K562 (cell line): ENCODE measurements at regions not wholly inside any gene's neighbourhood (a gene's known extent, or its start where the extent isn't known, plus 50 kb on each side); places are given as distances from the start of the nearest gene placed in this dataset.

ENCODE experiments used
- ATAC-seq: fragments of 200-7000 bp; cut with Tn5 transposase; 3 replicates; pipeline ENCODE4 v1.9.1; 2020; ENCODE audit warnings: moderate library complexity
- BruUV-seq: library from RNA; stranded (reverse); fragments of 400-500 nt; replicated peaks from 2 replicates; lab custom pipeline; 2021; lab: Mats Ljungman, UMichigan
- CTCF ChIA-PET: fragments of 300-600 bp; formaldehyde crosslinking; extraction: SDS; loops from one replicate; lab custom pipeline; 2021; ENCODE audit warnings: low intra/inter-chr PET ratio; lab: Yijun Ruan, JAX
- POLR2A ChIA-PET: fragments of 300-600, 350-650 bp; sonication (Branson Sonifier 250); formaldehyde crosslinking; extraction: SDS; loops from one replicate; lab custom pipeline; 2021; ENCODE audit warnings: antibody characterized with exemption, inconsistent platforms; lab: Yijun Ruan, JAX
- DNase-seq, 4 experiments: peaks; one replicate each; pipeline versions ENCODE4 v3.0.0 to v3.0.0-alpha.2; 2011 to 2018; ENCODE audit warnings: low spot score in 3 of 4, mixed read lengths in 3 of 4; ENCODE audit errors: extremely low read depth in 1 of 4
- FAIRE-seq: peaks from 2 replicates; lab custom pipeline; 2011; peaks lifted over from hg19 to GRCh38; lab: Jason Lieb, UNC
- H2AFZ ChIP-seq: 2 replicates; pipeline ENCODE4 v1.6.0; 2011; ENCODE audit warnings: low read depth, low read length, control low read depth, inconsistent platforms
- H3K27ac ChIP-seq: fragments of 200-600 bp; 3 replicates; pipeline ENCODE4 v1.8.0; 2011; ENCODE audit warnings: low read depth, mild to moderate bottlenecking, control low read depth, inconsistent platforms, low read length, moderate library complexity, mixed read lengths; ENCODE audit errors: extremely low read depth
- H3K27me3 ChIP-seq, 2 experiments: fragments of 300-600 bp in 1 of 2; 2 replicates in 1 of 2; 3 replicates in 1 of 2; pipeline versions ENCODE4 v1.6.0 to v1.8.0; 2011; ENCODE audit warnings: inconsistent platforms in 2 of 2, low read length in 2 of 2, mild to moderate bottlenecking in 1 of 2, mixed read lengths in 1 of 2, moderate library complexity in 1 of 2; ENCODE audit not compliant: control insufficient read depth in 2 of 2, insufficient read depth in 2 of 2
- H3K36me3 ChIP-seq: fragments of 300-600 bp; 3 replicates; pipeline ENCODE4 v1.8.0; 2011; ENCODE audit warnings: mild to moderate bottlenecking, low read length, inconsistent platforms; ENCODE audit not compliant: control insufficient read depth, insufficient read depth
- H3K4me1 ChIP-seq, 2 experiments: fragments of 200-600 bp in 1 of 2; replicated peaks in 1 of 2; 2 replicates in 1 of 2; 3 replicates in 1 of 2; pipeline versions ENCODE4 v1.5.1 to v1.8.0; 2011; ENCODE audit warnings: inconsistent platforms in 2 of 2, low read length in 2 of 2, mild to moderate bottlenecking in 1 of 2, mixed read lengths in 1 of 2, moderate library complexity in 1 of 2; ENCODE audit not compliant: control insufficient read depth in 2 of 2, insufficient read depth in 2 of 2
- H3K4me2 ChIP-seq: 2 replicates; pipeline ENCODE4 v1.6.1; 2011; ENCODE audit warnings: low read length, control low read depth, inconsistent platforms, mixed read lengths; ENCODE audit not compliant: insufficient read depth
- H3K4me3 ChIP-seq: fragments of 200-600 bp; sonication (generic), shearing (Covaris generic); 2 replicates; pipeline ENCODE4 v1.5.1; 2016; ENCODE audit warnings: control low read depth, inconsistent platforms
- H3K79me2 ChIP-seq: fragments of 200-600 bp; 3 replicates; pipeline ENCODE4 v1.8.0; 2011; ENCODE audit warnings: low read length, inconsistent platforms; ENCODE audit not compliant: control insufficient read depth, insufficient read depth
- H3K9ac ChIP-seq, 2 experiments: 2 replicates each; pipeline versions ENCODE4 v1.6.0 to v1.6.1; 2011; ENCODE audit warnings: low read depth in 2 of 2, low read length in 2 of 2, control low read depth in 1 of 2, inconsistent platforms in 1 of 2, mild to moderate bottlenecking in 1 of 2, mixed read lengths in 1 of 2; ENCODE audit not compliant: insufficient read depth in 1 of 2
- H3K9me1 ChIP-seq: one replicate; pipeline ENCODE4 v1.6.0; 2011; ENCODE audit warnings: inconsistent platforms, mild to moderate bottlenecking, low read length, moderate library complexity; ENCODE audit not compliant: control insufficient read depth, insufficient read depth
- H3K9me3 ChIP-seq: replicated peaks from 2 replicates; pipeline ENCODE4 v1.5.1; 2011; ENCODE audit warnings: low read depth, low read length, inconsistent platforms; ENCODE audit not compliant: control insufficient read depth, insufficient read depth
- H4K20me1 ChIP-seq: replicated peaks from 2 replicates; pipeline ENCODE4 v1.6.1; 2011; ENCODE audit warnings: low read length, inconsistent platforms, mixed read lengths; ENCODE audit not compliant: control insufficient read depth, insufficient read depth
- ATF2 ChIP-seq: sonication (generic); formaldehyde crosslinking; IDR thresholded peaks from 2 replicates; pipeline ENCODE4 v1.8.1; 2022; ENCODE audit warnings: missing genetic modification reagents
- C11orf30 ChIP-seq: fragments of 450-650 bp; IDR thresholded peaks from 2 replicates; pipeline ENCODE4 v1.6.1; 2016; ENCODE audit warnings: low read depth, mild to moderate bottlenecking
- CCAR2 ChIP-seq: fragments of 200-400 bp; formaldehyde crosslinking; IDR thresholded peaks from 2 replicates; pipeline ENCODE4 v1.6.1; 2017; ENCODE audit warnings: mild to moderate bottlenecking, low read depth, low read length
- DLX4 ChIP-seq: fragments of 250-450 bp; sonication (Bioruptor Pico); IDR thresholded peaks from 2 replicates; pipeline ENCODE4 v1.6.1; 2021; ENCODE audit warnings: mild to moderate bottlenecking
- ELF1 ChIP-seq: fragments of 200-800 bp; sonication (Bioruptor generic); IDR thresholded peaks from 2 replicates; pipeline ENCODE4 v1.6.1; 2016; ENCODE audit warnings: missing genetic modification characterization, missing compliant biosample characterization
- NRF1 ChIP-seq, 2 experiments: fragments of 450-650 bp; IDR thresholded peaks in 1 of 2; conservative IDR thresholded peaks in 1 of 2; 2 replicates each; pipeline ENCODE4 v1.6.1; 2014; ENCODE audit warnings: mild to moderate bottlenecking in 2 of 2
- THRB ChIP-seq: fragments of 450-650 bp; formaldehyde crosslinking; conservative IDR thresholded peaks from 2 replicates; pipeline ENCODE4 v1.4.0; 2022; ENCODE audit warnings: mild to moderate bottlenecking, missing genetic modification characterization
- ZBED1 ChIP-seq: IDR thresholded peaks from 2 replicates; pipeline ENCODE4 v1.6.1; 2014
- ZNF197 ChIP-seq: fragments of 200-800 bp; sonication (Bioruptor generic); IDR thresholded peaks from 2 replicates; pipeline ENCODE4 v1.6.1; 2016; ENCODE audit warnings: low read depth, missing genetic modification characterization, missing compliant biosample characterization
- WGBS: fragments of 100-300 bp; shearing (Covaris generic); methylation state at CpG from one replicate; pipeline ENCODE4 v1.1.6; 2016; ENCODE audit warnings: low coverage, mixed read lengths; ENCODE audit not compliant: insufficient coverage; ENCODE audit errors: missing lambda C conversion rate; 5-methylcytosine and 5-hydroxymethylcytosine counted together
- in situ Hi-C: fragments of 300-500 bp; cut with MboI; formaldehyde crosslinking; loops from 4 replicates; pipeline ENCODE4 v1.15.0; 2018; ENCODE audit warnings: inconsistent platforms, mixed read lengths
- intact Hi-C: fragments of 100-400 bp; cut with micrococcal nuclease; formaldehyde crosslinking; loops from 2 replicates; pipeline ENCODE4 v1.14.2; 2022

DNA sequence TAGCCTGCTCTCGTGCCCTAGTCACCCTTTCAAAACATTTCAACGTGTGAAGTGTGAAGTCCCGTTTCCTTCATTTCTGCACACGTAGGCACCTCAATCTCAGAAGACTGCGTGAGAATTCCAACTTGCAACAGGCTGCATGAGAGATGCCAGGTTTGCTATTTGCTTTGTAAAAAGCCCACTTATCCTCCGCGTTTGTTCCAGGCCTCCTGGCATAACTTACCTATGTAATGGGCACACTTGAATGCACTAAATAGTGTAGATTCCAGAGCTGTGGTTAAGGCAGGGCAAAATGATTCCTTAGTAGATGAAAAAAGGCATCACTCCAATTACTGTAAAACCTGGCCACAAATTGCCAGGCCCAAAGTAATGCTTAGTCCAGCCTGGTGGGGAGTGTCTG lies 179.6 kb downstream of the INO80D start:
- Histone ChIP-seq H3K9ac (no peak overlapping the region), H3K4me3 (no peak overlapping the region), H4K20me1 (no peaks in the 10 kb centered on the region), H3K27ac (no peak overlapping the region), H3K4me2 (no peak overlapping the region), H3K36me3 (no peaks in the 10 kb centered on the region), H3K9me1 (no peaks in the 10 kb centered on the region), H3K27me3 (peaks cover 0 to 7% of the 10 kb centered on the region in 2 experiments; a peak in 3 of 5 replicates), H2AFZ (no peak overlapping the region), H3K79me2 (no peaks in the 10 kb centered on the region), H3K4me1 (peaks cover 3 to 12% of the 10 kb centered on the region in 2 experiments; a peak in 3 of 5 replicates), H3K9me3 (no peaks in the 10 kb centered on the region)
- intact Hi-C loops (no loop called here), in situ Hi-C loops (no loop called here)
- BruUV-seq = no TSS peak
- DNase-seq (no peak), ATAC-seq (no peak), FAIRE-seq (no peak)
- 40% methylated on average over 7 of the region's 7 CpGs for WGBS
- no peak for TF ChIP-seq NRF1 (conservative IDR thresholded peaks at IDR 0.05 in 1 of 2, IDR thresholded peaks at IDR 0.05 in 1 of 2)
- TF ChIP-seq ZBED1 = no peak
- no peak for TF ChIP-seq ELF1
- no peak for TF ChIP-seq DLX4
- no peak for TF ChIP-seq ATF2 (CRISPR knock-in tag)
- no peak for TF ChIP-seq CCAR2
- TF ChIP-seq C11orf30 = no peak
- TF ChIP-seq THRB (CRISPR knock-in tag) = no peak
- TF ChIP-seq ZNF197 = no peak
- ChIA-PET POLR2A (no interaction called here), CTCF (no interaction called here)
